ENCODE measurements at regions not wholly inside any gene's neighbourhood (a gene's known extent, or its start where the extent isn't known, plus 50 kb on each side); places are given as distances from the start of the nearest gene placed in this dataset.

- no peak for DNase-seq
Observed at GRCh38 chr3:102529452-102529851, 94.6 kb downstream of the ZPLD1 start.

GRCh38 chr3:102530415-102531181, 95.8 kb downstream of the ZPLD1 start:
- DNase-seq: no peak

- no peak for DNase-seq
Observed at GRCh38 chr3:102531686-102532085, 96.9 kb downstream of the ZPLD1 start.

- DNase-seq: no peak
Observed at GRCh38 chr3:102532901-102533300, 98.1 kb downstream of the ZPLD1 start.

- DNase-seq: no peak
Observed at GRCh38 chr3:102533784-102534183, 99.0 kb downstream of the ZPLD1 start.

GRCh38 chr3:102536456-102536855, 101.6 kb downstream of the ZPLD1 start:
- peak in 1 of 2 donors; percentile 64 for DNase-seq

GRCh38 chr3:102537123-102537522, 102.3 kb downstream of the ZPLD1 start:
- no peak for DNase-seq

GRCh38 chr3:102544741-102545140, 109.9 kb downstream of the ZPLD1 start:
- no peak for DNase-seq

GRCh38 chr3:102545276-102545675, 110.5 kb downstream of the ZPLD1 start:
- no peak for DNase-seq

- no peak for DNase-seq
Observed at GRCh38 chr3:102553876-102554275, 119.1 kb downstream of the ZPLD1 start.

GRCh38 chr3:102570511-102570910, 135.7 kb downstream of the ZPLD1 start:
- DNase-seq: no peak

GRCh38 chr3:102571006-102571405, 136.2 kb downstream of the ZPLD1 start:
- DNase-seq: no peak

- no peak for DNase-seq
Observed at GRCh38 chr3:102571720-102572384, 137.0 kb downstream of the ZPLD1 start.

GRCh38 chr3:102573483-102574028, 138.7 kb downstream of the ZPLD1 start:
- no peak for DNase-seq

GRCh38 chr3:102574355-102574754, 139.5 kb downstream of the ZPLD1 start:
- DNase-seq: no peak

GRCh38 chr3:102576651-102577050, 141.8 kb downstream of the ZPLD1 start:
- DNase-seq: no peak

- DNase-seq: no peak
Observed at GRCh38 chr3:102577082-102577789, 142.4 kb downstream of the ZPLD1 start.

- no peak for DNase-seq
Observed at GRCh38 chr3:102580760-102581159, 145.9 kb downstream of the ZPLD1 start.

GRCh38 chr3:102586485-102586884, 151.7 kb downstream of the ZPLD1 start:
- DNase-seq: no peak

- DNase-seq: no peak
Observed at GRCh38 chr3:102593812-102594602, 159.2 kb downstream of the ZPLD1 start.

GRCh38 chr3:102595057-102595456, 160.2 kb downstream of the ZPLD1 start:
- DNase-seq: no peak

GRCh38 chr3:102599819-102600576, 165.2 kb downstream of the ZPLD1 start:
- DNase-seq: no peak
